ENCODE measurements at regions not wholly inside any gene's neighbourhood (a gene's known extent, or its start where the extent isn't known, plus 50 kb on each side); places are given as distances from the start of the nearest gene placed in this dataset.
A peak's percentile ranks its signal among the peaks of the same experiment; 100 is the strongest.

GRCh38 chr12:127245437-127245836, 1021.5 kb upstream of the TMEM132C start:
- Histone ChIP-seq H3K27ac (ENCODE audit: low read length) (peak overlapping the region; percentile 48), H3K27me3 (ENCODE audit: low read length) (no peaks in the 10 kb centered on the region), H3K4me2 (ENCODE audit: low read length) (no peak overlapping the region), H3K9me3 (ENCODE audit: low read length) (no peaks in the 10 kb centered on the region), H4K20me1 (ENCODE audit: low read length) (no peaks in the 10 kb centered on the region), H3K9ac (ENCODE audit: low read length) (no peak overlapping the region), H3K4me3 (ENCODE audit: low read length) (no peak overlapping the region), H3K9me2 (replicated peaks; ENCODE audit: low read length) (no peaks in the 10 kb centered on the region), H3K79me2 (ENCODE audit: low read length) (no peaks in the 10 kb centered on the region), H3K4me1 (ENCODE audit: insufficient read depth, low read length) (peaks cover 24% of the 10 kb centered on the region), H3F3A (ENCODE audit: low read length, unreplicated experiment) (no peaks in the 10 kb centered on the region), H3K36me3 (ENCODE audit: low read depth, low read length) (no peaks in the 10 kb centered on the region), H2AFZ (ENCODE audit: low read length) (no peak overlapping the region)
- DNase-seq (peak; percentile 69), ATAC-seq (peak; percentile 78)
- no TSS peak for BruUV-seq (replicated peaks)
- no peak for TF ChIP-seq CTCF (conservative IDR thresholded peaks at IDR 0.05; ENCODE audit: low read depth, low read length)
- TF ChIP-seq EZH2phosphoT487 (IDR thresholded peaks at IDR 0.05; ENCODE audit: borderline replicate concordance, low read length): no peak
- TF ChIP-seq EZH2 (IDR thresholded peaks at IDR 0.05; ENCODE audit: low read length, unreplicated experiment): no peak
- ChIA-PET POLR2A (ENCODE audit: unreplicated experiment) (no interaction called here), CTCF (no interaction called here)
- intact Hi-C loops (cut with micrococcal nuclease): no loop called here

DNA sequence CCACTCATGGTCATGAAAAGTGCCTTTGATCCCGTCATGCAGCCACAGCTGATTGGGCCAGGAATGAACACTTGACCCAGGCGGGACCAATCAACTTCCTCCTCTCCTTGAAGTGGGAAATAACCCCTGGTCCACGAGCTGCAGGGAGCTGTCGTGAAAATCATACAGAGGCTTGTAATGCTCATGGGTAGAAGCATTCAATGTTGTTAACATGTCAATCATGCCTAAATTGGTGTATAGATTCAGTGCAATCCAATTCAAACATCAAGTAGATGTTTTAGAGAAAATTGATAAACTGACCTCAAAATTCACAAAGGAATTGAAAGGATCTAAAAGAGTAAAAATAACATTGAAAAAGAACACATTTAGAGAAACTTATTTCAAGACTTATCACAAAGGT, 1019.0 kb upstream of the TMEM132C start:
- Histone ChIP-seq H3K9me3 (ENCODE audit: low read length) (no peaks in the 10 kb centered on the region), H3K9me2 (replicated peaks; ENCODE audit: low read length) (no peaks in the 10 kb centered on the region), H3K27ac (ENCODE audit: low read length) (no peak overlapping the region), H4K20me1 (ENCODE audit: low read length) (no peaks in the 10 kb centered on the region), H3K79me2 (ENCODE audit: low read length) (no peaks in the 10 kb centered on the region), H3K9ac (ENCODE audit: low read length) (no peak overlapping the region), H3F3A (ENCODE audit: low read length, unreplicated experiment) (no peaks in the 10 kb centered on the region), H3K4me2 (ENCODE audit: low read length) (no peak overlapping the region), H3K27me3 (ENCODE audit: low read length) (no peaks in the 10 kb centered on the region), H3K4me1 (ENCODE audit: insufficient read depth, low read length) (peaks cover 18% of the 10 kb centered on the region), H2AFZ (ENCODE audit: low read length) (no peak overlapping the region), H3K36me3 (ENCODE audit: low read depth, low read length) (no peaks in the 10 kb centered on the region), H3K4me3 (ENCODE audit: low read length) (no peak overlapping the region)
- intact Hi-C loops (cut with micrococcal nuclease): no loop called here
- TF ChIP-seq CTCF (conservative IDR thresholded peaks at IDR 0.05; ENCODE audit: low read depth, low read length) (no peak), EZH2 (IDR thresholded peaks at IDR 0.05; ENCODE audit: low read length, unreplicated experiment) (no peak), EZH2phosphoT487 (IDR thresholded peaks at IDR 0.05; ENCODE audit: borderline replicate concordance, low read length) (no peak)
- ATAC-seq: no peak
- BruUV-seq (replicated peaks): no TSS peak
- ChIA-PET POLR2A (ENCODE audit: unreplicated experiment) (no interaction called here), CTCF (no interaction called here)
- no peak for DNase-seq

DNA sequence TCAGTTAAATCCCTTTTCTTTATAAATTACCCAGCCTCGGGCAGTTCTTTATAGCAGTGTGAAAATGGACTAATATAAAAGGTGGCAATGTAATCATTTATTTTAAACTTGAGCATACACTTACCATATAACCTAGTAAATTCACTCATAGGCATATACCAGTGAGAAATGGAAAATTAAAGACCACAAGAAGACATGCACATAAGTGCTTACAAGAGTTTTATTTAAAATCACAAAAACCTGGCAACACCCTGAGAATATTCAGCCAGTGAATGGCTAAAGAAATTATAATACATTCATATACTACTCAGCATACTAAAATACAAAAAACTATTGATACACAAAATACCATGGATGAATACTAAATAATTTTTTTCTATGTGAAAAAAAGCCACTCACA, 1017.5 kb upstream of the TMEM132C start:
- Histone ChIP-seq H3K4me2 (ENCODE audit: low read length) (no peak overlapping the region), H4K20me1 (ENCODE audit: low read length) (no peaks in the 10 kb centered on the region), H3K36me3 (ENCODE audit: low read depth, low read length) (no peaks in the 10 kb centered on the region), H3K4me3 (ENCODE audit: low read length) (no peak overlapping the region), H3K79me2 (ENCODE audit: low read length) (no peaks in the 10 kb centered on the region), H2AFZ (ENCODE audit: low read length) (no peak overlapping the region), H3K9ac (ENCODE audit: low read length) (no peak overlapping the region), H3K9me2 (replicated peaks; ENCODE audit: low read length) (no peaks in the 10 kb centered on the region), H3K4me1 (ENCODE audit: insufficient read depth, low read length) (peaks cover 18% of the 10 kb centered on the region), H3F3A (ENCODE audit: low read length, unreplicated experiment) (no peaks in the 10 kb centered on the region), H3K27me3 (ENCODE audit: low read length) (no peaks in the 10 kb centered on the region), H3K9me3 (ENCODE audit: low read length) (no peaks in the 10 kb centered on the region), H3K27ac (ENCODE audit: low read length) (no peak overlapping the region)
- CTCF ChIA-PET: no interaction called here
- intact Hi-C loops (cut with micrococcal nuclease): no loop called here
- POLR2A ChIA-PET (ENCODE audit: unreplicated experiment): no interaction called here
- DNase-seq: no peak
- no peak for ATAC-seq
- TF ChIP-seq CTCF (conservative IDR thresholded peaks at IDR 0.05; ENCODE audit: low read depth, low read length): no peak
- no peak for TF ChIP-seq EZH2 (IDR thresholded peaks at IDR 0.05; ENCODE audit: low read length, unreplicated experiment)
- no peak for TF ChIP-seq EZH2phosphoT487 (IDR thresholded peaks at IDR 0.05; ENCODE audit: borderline replicate concordance, low read length)
- no TSS peak for BruUV-seq (replicated peaks)

Measured in PC-3 (cell line).